ENCODE measurements at regions not wholly inside any gene's neighbourhood (a gene's known extent, or its start where the extent isn't known, plus 50 kb on each side); places are given as distances from the start of the nearest gene placed in this dataset.

DNA sequence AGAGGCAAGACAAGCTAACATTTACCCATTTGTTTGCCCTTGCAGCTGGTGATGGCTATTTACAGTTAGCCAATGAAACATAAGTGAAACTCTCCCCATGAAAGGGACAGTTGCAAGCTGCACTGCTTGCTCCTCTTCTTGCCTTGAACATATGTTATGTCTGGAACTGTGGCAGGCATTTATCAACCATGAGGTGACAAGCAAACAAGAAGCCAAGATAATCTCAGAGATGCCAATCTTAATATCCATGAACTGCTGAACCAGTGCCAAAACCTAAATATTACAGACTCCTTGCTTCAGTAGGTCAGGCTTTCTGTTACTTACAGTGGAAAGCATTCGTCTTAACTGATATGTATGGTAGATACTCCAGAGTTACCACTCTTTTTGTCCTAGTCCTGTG is 133.4 kb downstream of the ACTBL2 start:
- DNase-seq (ENCODE audit: low read depth), result no peak
- TF ChIP-seq, protein P1, sequence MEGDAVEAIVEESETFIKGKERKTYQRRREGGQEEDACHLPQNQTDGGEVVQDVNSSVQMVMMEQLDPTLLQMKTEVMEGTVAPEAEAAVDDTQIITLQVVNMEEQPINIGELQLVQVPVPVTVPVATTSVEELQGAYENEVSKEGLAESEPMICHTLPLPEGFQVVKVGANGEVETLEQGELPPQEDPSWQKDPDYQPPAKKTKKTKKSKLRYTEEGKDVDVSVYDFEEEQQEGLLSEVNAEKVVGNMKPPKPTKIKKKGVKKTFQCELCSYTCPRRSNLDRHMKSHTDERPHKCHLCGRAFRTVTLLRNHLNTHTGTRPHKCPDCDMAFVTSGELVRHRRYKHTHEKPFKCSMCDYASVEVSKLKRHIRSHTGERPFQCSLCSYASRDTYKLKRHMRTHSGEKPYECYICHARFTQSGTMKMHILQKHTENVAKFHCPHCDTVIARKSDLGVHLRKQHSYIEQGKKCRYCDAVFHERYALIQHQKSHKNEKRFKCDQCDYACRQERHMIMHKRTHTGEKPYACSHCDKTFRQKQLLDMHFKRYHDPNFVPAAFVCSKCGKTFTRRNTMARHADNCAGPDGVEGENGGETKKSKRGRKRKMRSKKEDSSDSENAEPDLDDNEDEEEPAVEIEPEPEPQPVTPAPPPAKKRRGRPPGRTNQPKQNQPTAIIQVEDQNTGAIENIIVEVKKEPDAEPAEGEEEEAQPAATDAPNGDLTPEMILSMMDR (conservative IDR thresholded peaks at IDR 0.05; ENCODE audit: low read length), result no peak
- H3K4me3 ChIP-seq (ENCODE audit: low read length), result no peak overlapping the region

DNA sequence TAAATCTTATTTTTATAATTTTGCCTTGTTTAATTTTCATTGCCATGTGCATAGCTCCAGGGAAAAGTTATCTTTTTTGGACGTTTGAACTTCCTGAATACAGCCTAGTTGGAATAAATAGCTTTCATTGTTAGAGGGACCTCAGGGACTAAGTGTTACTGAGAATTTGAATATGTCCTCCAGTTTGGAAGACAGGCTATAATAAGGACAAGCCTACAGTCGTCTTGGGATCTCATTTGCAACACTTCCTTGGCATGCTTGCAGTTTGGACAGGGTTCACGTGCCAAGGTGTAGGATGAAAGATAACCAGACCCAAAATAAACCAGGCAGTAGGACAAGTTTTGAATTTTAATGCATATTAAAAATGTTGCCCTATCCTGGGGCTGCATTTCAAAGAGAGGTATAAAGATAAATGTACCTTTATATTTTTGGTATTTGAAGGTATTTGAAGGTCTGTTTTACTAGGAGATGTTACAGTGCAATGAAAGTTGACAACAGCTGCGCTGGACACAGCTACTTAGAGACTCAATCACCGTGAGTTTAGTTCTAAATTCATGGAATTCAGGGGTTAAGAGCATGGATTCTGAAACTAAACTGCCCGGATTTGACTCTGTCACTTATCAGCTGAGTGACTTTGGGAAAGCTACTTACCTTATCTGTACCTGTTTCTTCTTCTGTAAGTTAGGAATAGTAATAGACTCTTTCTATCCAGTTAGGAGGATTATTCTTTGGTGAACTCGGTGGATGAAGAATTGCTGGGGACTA is 134.1 kb downstream of the ACTBL2 start:
- DNase-seq (ENCODE audit: low read depth), result no peak
- TF ChIP-seq, protein P1 (conservative IDR thresholded peaks at IDR 0.05; ENCODE audit: low read length), result no peak
- no peak overlapping the region for H3K4me3 ChIP-seq (ENCODE audit: low read length)

DNA sequence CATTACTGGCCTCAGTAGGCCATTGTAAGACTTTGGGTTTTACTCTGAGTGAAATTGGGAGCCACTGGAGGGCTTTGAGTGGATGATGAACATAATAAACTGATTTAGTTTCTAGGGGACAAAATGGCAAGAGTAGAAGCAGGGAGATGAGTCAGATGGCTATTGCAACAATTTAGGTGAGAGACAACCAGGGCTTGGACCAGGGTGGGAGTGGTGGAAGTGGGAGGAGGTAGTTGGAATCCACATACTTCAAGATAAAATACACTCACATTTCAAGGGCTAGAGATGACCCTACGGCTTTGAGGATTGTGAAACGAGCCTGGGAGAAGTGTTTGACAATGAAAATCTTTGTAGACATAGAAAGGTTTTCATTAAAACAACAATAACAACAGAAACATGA is 136.3 kb downstream of the ACTBL2 start:
- DNase-seq (ENCODE audit: low read depth), result no peak
- no peak overlapping the region for H3K4me3 ChIP-seq (ENCODE audit: low read length)
- TF ChIP-seq, protein P1 (conservative IDR thresholded peaks at IDR 0.05; ENCODE audit: low read length), result no peak

DNA sequence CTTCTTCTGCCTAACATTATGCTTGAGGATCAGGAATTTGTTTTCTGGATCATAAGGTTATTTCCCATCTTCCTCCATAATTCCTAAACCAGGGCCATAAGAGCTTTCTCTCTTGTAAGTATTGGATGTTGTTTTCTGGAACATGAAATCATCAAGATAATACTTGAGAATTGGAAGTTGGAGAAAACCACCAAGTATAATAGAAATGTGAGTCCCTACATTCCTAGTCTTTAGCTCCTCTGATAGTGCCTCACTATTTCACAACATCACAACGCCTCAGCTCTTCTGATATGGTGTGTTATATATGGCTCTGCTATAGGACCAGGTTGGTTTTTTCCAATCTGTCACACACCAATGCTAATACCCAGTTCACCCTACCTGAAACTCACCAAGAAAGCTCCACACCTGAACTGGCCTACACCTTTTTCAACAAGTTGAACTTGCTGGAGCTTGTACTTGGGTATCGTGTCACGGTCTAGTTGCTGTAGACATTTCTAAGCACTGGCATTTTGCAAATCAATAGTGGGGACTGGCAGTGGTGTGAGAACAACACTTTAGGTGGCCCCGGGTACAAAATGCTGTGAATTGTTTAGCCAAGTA is 141.1 kb downstream of the ACTBL2 start:
- DNase-seq (ENCODE audit: low read depth), result no peak
- H3K4me3 ChIP-seq (ENCODE audit: low read length), result no peak overlapping the region
- TF ChIP-seq, protein P1 (conservative IDR thresholded peaks at IDR 0.05; ENCODE audit: low read length), result no peak

DNA sequence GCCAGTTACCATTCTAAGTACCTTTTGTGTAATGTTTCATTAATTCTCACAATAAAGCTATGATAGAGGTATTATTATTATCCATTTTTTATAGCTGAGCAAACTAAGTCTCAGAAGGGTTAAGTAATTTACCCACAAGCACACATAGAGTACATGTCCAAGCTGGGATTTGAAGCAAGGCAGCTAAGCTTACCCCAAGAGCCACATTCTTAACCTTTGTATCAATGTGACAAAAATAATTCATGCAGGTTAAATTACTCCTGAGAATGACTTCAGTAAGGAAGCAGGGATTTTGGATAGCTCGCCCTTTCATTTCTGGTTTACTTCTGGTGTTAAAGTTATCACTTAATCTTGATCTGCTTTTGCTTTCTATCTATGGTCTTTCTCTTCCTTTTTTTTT is 141.9 kb downstream of the ACTBL2 start:
- DNase-seq (ENCODE audit: low read depth), result no peak
- TF ChIP-seq, protein P1 (conservative IDR thresholded peaks at IDR 0.05; ENCODE audit: low read length), result no peak
- no peak overlapping the region for H3K4me3 ChIP-seq (ENCODE audit: low read length)

DNA sequence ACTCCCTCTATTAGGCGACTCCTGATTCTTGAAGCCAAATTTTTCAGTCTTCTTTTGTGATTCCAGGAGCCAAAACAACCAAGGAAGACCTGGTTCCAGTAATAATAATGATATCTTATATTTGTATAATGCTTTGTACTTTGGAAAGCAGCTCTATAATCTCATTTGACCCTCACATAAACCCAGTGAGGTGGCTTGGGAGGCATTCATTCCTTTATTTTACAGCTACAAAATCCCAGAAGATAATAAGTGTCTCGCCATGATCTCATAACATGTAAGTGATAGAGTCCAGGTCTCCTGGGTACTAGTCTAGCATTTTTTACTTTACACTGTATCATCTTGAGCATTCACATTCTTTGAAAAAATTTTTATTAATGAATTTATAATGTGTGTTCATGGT is 143.1 kb downstream of the ACTBL2 start:
- TF ChIP-seq, protein P1 (conservative IDR thresholded peaks at IDR 0.05; ENCODE audit: low read length), result no peak
- no peak for DNase-seq (ENCODE audit: low read depth)

DNA sequence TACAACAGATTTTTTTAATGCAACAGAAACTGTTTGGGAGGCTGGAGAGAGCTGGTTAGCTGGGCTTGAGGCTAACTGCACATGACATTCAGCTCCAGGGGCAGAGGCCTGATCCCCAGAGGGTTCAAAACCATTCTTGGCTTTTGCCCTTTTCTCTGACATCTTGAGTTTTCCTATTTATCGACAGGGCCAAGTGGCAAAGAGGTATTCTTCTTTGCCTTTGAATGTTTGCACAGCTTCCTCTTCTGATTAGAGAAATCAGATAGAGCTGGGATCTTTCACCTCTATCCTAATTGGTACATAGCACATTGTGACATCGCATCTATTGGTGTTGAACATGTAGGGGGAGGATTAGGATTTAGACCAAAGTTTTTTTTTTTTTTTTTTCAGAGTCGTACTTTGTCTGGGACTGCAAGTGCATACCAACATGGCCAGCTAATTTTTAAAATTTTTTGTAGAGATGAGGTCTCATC is 143.7 kb downstream of the ACTBL2 start:
- TF ChIP-seq, protein P1 (conservative IDR thresholded peaks at IDR 0.05; ENCODE audit: low read length), result no peak
- no peak for DNase-seq (ENCODE audit: low read depth)
- H3K4me3 ChIP-seq (ENCODE audit: low read length), result no peak overlapping the region

More for the DNA sequence above, 143.1 kb downstream of the ACTBL2 start:
- H3K4me3 ChIP-seq (ENCODE audit: low read length), result no peak overlapping the region
